IPS-NIHi11 (cell line): ENCODE measurements at regions not wholly inside any gene's neighbourhood (a gene's known extent, or its start where the extent isn't known, plus 50 kb on each side); places are given as distances from the start of the nearest gene placed in this dataset.
"Not testable (repeated sequence)": the region's sequence is repeated elsewhere in the genome, so short reads cannot be mapped to it uniquely, and the experiment has no call there.

Source experiments
- DNase-seq: peaks from one replicate; pipeline ENCODE4 v3.0.0; 2012; ENCODE audit warnings: mixed read lengths, low spot score

- DNase-seq, result peak; percentile 13
Observed at GRCh38 chr13:22837980-22838647, 342.7 kb upstream of the SGCG start.

GRCh38 chr13:22839603-22840530, 340.9 kb upstream of the SGCG start:
- no peak for DNase-seq

- no peak for DNase-seq
Observed at GRCh38 chr13:22846551-22846950, 334.2 kb upstream of the SGCG start.

DNA sequence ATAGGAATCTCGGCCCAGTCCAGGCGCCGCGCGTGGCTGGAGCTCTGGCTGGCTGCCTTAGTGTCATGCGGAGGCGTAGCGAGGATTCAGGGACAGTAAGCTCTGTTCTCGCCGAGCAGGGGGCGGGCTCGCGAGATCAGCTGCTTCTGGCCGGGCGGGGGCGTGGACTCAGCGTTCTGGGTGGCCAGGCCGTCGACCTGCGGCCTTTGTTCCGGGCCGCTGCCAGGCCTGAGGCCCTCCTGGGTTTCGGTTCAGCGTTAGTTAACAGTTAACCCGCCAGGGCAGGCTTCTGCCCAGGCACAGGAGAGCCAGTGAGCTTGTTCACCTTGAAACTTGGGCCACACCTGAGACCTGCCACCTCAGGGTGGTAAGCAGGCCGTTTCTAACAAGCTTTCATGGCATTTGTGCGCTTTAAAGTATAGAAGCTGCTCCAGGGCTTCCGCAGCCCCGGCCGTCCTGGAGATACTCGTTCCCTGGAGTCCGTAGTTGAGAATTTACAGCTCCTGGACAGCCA, 332.2 kb upstream of the SGCG start:
- DNase-seq, result peak; percentile 81

DNA sequence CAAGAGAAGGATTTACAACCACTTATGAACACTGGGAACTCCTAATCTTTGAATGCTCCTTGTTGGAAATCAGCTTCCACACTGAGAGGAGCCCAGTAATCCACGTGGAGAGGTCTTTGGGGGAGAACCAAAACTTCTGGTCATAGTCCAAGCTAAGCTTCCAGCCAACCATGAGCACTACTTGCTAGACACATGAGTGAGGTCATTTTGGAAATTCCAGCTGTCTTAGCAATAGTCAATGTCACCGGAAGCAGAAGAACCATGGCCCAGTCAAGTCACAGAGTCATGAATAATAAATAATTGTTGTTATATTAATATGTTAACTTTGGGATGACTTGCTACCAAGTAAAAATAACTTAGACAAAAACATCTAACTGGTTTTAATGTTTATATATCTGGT, 324.9 kb upstream of the SGCG start:
- no peak for DNase-seq

DNA sequence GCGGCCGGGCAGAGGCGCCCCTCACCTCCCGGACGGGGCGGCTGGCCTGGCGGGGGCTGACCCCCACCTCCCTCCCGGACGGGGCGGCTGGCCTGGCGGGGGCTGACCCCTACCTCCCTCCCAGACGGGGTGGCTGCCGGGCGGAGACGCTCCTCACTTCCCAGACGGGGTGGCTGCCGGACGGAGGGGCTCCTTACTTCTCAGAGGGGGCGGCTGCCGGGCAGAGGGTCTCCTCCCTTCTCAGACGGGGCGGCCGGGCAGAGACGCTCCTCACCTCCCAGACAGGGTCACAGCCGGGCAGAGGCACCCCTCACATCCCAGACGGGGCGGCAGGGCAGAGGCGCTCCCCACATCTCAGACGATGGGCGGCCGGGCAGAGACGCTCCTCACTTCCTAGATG, 321.8 kb upstream of the SGCG start:
- DNase-seq, result not testable (repeated sequence)

- DNase-seq, result not testable (repeated sequence)
Observed at GRCh38 chr13:22859411-22859810, 321.4 kb upstream of the SGCG start.

- no peak for DNase-seq
Observed at GRCh38 chr13:22861958-22862466, 318.8 kb upstream of the SGCG start.

DNA sequence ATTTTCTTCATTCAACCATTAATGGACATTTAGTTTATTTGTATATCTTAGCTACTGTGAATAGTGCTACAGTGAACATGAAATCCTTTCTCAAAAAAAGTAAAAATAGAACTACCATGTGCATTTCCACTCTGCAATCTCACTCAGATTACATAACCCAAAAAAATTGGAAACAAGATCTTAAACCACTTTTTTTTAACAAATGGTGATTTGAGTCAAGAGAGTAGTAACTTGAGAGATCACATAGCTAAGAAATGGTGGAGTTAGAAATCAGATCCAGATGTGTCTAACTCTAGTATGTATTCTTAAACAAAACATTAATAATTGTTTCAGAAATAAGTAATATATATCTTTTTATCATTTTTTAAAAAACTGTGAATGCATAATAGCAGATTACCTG, 318.3 kb upstream of the SGCG start:
- no peak for DNase-seq

GRCh38 chr13:22866221-22866620, 314.6 kb upstream of the SGCG start:
- no peak for DNase-seq

DNA sequence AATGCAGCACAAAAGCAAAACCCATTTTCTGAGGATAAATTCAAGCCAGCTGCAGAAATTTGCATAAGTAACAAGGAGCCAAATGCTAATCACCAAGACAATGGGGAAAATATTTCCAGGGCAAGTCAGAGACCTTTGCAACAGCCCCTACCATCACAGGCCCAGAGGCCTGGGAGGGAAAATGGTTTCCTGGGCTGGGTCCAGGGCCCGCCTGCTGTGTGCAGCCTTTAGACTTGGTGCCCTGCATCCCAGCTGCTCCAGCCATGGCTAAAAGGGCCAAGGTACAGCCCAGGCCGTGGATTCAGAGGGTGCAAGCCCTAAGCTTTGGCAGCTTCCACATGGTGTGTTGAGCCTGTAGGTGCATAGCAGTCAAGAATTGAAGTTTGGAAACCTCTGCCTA, 309.5 kb upstream of the SGCG start:
- no peak for DNase-seq

DNA sequence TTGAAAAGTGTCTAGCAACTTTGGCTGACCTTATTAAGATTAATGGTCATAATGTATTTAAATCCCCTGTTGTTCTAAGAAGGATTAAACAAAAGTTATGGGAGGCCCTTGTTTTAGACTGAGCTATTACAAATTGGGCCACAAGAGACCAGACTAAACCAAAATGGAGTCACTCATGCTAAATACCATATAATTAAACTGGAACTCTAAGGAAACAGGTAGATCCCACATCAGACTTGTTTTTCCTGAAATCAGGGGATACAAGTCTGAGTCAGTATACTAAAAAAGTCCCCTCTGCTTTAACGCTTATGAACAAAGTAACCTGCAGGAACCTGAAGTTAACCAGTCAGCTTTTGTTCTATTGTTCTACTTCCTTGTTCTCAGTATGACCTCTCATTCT, 305.9 kb upstream of the SGCG start:
- no peak for DNase-seq

- DNase-seq, result no peak
Observed at GRCh38 chr13:22877421-22877820, 303.4 kb upstream of the SGCG start.

DNA sequence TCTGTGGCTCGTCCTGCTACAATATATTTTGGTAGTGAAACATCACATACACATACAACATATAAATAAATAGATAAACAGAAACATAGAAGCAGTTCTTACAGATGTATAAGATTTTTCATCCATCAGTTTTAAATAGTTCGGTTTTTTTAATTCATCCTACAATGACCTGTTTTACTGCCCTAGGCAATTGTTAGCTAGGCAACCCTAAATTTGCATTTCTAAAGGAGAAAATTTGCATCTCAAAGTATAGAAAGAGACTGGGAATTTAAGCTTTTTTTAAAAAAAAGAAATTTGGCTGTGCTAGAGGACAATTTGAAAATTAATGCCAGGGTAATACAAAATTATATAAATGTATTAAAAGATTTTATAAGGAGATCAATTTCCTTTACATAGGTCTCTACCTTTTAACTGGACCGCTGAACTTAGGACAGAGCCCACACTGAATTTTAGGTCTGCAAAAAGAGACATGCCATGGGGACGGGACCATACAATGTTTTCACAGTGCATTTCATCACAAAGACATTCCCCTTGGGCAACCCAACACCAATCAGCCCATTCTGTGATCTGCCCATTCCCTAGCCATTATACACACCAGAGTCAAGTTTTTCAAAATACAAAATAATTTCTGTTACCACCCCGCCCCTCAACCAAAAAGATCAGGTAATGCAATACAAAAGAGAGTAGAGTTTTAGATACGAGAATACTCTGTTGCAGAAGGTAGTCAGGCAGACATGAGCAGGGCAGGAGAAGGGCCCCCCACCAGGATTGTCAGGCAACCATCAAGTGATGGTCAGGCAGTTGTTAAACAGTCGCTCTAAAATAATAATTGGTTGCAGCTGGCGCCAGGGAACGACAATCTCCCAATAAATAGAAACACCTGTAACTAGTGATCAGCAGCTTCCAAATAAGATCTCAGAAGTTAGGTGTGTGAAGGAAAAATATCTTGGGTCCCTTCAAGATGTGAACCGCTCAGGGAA, 299.7 kb upstream of the SGCG start:
- DNase-seq, result peak; percentile 16

DNA sequence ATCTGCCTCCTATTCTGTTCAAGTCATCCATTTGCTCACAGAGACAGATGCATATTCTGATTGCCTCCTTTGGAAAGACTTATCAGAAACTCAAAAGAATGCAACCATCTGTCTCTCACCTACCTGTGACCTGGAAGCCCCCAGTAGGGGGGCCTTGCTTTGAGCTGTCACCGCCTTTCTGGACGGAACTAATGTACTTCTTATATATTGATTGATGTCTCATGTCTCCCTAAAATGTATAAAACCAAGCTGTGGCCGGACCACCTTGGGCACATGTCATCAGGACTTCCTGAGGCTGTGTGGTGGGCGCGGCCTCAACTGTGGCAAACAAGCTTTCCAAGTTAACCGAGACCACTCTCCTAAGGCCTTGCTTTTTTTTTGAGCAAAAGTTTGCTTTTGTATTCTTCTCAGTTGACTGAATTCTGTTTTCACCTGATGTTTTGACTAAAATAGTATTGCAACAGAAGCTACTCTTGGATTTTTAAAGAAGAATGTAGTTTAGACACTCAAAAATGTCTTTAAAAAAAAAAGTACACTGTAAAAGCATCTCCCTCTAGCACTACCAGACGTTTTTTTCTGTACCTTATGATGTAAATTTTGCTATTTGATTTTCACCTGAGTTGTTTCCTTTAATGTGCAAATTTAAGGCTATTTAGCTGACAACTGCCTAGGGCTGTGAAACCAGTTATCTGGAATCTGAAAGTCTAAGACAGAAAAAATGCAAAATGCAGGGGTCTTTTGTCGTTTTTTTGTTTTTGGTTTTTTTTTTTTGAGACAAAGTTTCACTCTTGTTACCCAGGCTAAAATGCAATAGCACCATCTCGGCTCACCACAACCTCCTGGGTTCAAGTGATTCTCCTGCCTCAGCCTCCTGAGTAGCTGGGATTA, 298.8 kb upstream of the SGCG start:
- DNase-seq, result not testable (repeated sequence)

DNA sequence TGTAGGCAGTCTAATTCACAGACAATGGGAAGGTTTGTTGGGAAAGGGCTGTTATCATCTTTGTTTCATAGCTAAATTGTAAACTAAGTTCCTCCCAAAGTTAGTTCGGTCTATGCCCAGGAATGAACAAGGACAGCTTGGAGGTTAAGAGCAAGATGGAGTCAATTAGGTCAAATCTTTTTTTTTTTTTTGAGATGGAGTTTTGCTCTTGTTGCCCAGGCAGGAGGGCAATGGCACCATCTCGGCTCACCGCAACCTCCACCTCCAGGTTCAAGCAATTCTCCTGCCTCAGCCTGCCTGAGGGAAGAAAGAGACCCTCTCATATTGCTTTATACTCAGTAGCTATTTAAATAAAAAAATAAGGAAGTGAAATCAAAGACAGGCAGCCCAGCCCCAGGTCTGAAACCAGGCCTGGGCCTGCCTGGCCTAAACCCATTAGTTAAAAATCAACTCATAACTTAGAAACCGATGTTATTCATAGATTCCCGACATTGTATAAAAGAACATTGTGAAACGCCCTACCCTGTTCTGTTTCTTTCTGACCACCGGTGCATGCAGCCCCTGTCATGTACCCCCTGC, 297.4 kb upstream of the SGCG start:
- DNase-seq, result no peak

DNA sequence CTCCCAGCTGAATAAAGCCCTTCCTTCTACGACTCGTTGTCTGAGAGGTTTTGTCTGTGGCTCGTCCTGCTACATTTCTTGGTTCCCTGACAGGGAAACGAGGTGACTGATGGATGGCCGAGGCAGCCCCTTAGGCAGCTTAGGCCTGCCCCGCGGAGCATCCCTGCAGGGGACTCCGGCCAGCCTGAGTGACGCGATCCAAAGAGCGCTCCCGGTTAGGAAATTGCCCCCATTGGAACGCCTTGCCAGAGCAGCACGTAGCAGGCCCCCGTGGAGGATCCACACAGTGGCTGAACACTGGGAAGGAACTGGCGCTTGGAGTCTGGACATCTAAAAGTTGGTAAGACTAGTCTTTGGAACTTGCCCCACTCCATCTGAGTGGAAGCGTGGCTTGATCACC, 296.8 kb upstream of the SGCG start:
- no peak for DNase-seq

DNA sequence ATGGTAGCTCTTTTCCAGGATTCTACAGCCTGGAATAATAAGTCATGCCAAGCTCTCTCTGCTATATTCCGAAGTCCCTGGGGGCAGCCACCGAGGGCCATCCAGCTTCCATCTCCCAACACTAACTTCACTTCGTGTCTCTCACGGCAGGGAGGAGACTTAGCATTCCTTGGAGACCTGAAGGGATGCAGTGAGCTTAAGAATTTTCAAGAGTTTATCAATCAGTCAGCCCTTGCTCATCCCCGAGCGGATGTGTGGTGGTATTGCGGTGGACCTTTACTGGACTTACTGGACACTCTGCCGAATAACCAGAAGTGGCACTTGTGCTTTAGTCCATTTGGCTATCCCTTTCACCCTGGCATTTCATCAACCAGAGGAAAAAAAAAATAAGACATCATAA, 294.7 kb upstream of the SGCG start:
- DNase-seq, result not testable (repeated sequence)

- DNase-seq, result not testable (repeated sequence)
Observed at GRCh38 chr13:22889376-22889775, 291.4 kb upstream of the SGCG start.

GRCh38 chr13:22893204-22893603, 287.6 kb upstream of the SGCG start:
- DNase-seq, result no peak
